ENCODE measurements at regions not wholly inside any gene's neighbourhood (a gene's known extent, or its start where the extent isn't known, plus 50 kb on each side); places are given as distances from the start of the nearest gene placed in this dataset.

GRCh38 chr21:32900814-32901213, 124.9 kb upstream of the OLIG2 start:
- H2AK5ac ChIP-seq (ENCODE audit: low read depth, low read length) = no peak overlapping the region
- dilution Hi-C loops (cut with HindIII; ENCODE audit: low sequenced_read_pairs, unreplicated experiment) = no loop called here
- no peak overlapping the region for H2AK9ac ChIP-seq (replicated peaks; ENCODE audit: low read depth, low read length, poor library complexity)
- H2BK15ac ChIP-seq (ENCODE audit: low read depth, low read length) = no peak overlapping the region
- ChIA-PET POLR2A (ENCODE audit: unreplicated experiment) (no interaction called here), CTCF (no interaction called here)
- H3K4me1 ChIP-seq (ENCODE audit: control insufficient read depth, insufficient read depth, low read length) = no peaks in the 10 kb centered on the region
- intact Hi-C loops (cut with micrococcal nuclease) = no loop called here
- no TSS peak for BruUV-seq (replicated peaks)
- no peak overlapping the region for H4K8ac ChIP-seq (ENCODE audit: low read depth in 2 of 2, low read length in 2 of 2)
- H3K4ac ChIP-seq (ENCODE audit: low read depth, low read length) = no peak overlapping the region
- H3K18ac ChIP-seq (ENCODE audit: low read depth, low read length) = no peak overlapping the region
- no peak overlapping the region for H3K4me3 ChIP-seq (ENCODE audit: insufficient read depth, low read depth, low read length)
- no peak overlapping the region for H4K5ac ChIP-seq (ENCODE audit: low read depth, low read length)
- no peaks in the 10 kb centered on the region; the same call in 1 of the 2 replicates for H3K27me3 ChIP-seq (ENCODE audit: control insufficient read depth, insufficient read depth, low read length)
- no peaks in the 10 kb centered on the region for H3K79me1 ChIP-seq (ENCODE audit: low read depth in 1 of 2, low read length in 2 of 2)
- no peak overlapping the region for H2AFZ ChIP-seq (replicated peaks; ENCODE audit: low read length, poor library complexity)
- no peak overlapping the region for H3K27ac ChIP-seq (ENCODE audit: insufficient read depth, low read length)
- no peaks in the 10 kb centered on the region for H3K9me3 ChIP-seq (ENCODE audit: control insufficient read depth, insufficient read depth, low read length)
- no peak overlapping the region for H3K9ac ChIP-seq (ENCODE audit: low read depth, low read length)
- H3K9me1 ChIP-seq (ENCODE audit: insufficient read depth, low read length) = no peaks in the 10 kb centered on the region
- no peak overlapping the region for H3K4me2 ChIP-seq (ENCODE audit: low read depth, low read length)
- H3K14ac ChIP-seq (replicated peaks; ENCODE audit: low read depth, low read length) = no peak overlapping the region
- H3K36me3 ChIP-seq (ENCODE audit: control insufficient read depth, insufficient read depth, low read length) = no peaks in the 10 kb centered on the region
- no peaks in the 10 kb centered on the region for H4K20me1 ChIP-seq (ENCODE audit: insufficient read depth, low read length)
- no peak overlapping the region for H4K91ac ChIP-seq (ENCODE audit: insufficient read depth, low read depth, low read length)
- TF ChIP-seq RCOR1 (IDR thresholded peaks at IDR 0.05; ENCODE audit: insufficient replicate concordance, low read length) (no peak), CTCF (conservative IDR thresholded peaks at IDR 0.05; ENCODE audit: low read depth, low read length) (no peak), MAZ (IDR thresholded peaks at IDR 0.05; ENCODE audit: borderline replicate concordance, low read depth, low read length) (no peak), MXI1 (IDR thresholded peaks at IDR 0.05; ENCODE audit: borderline replicate concordance, low read depth, low read length) (no peak), MAFK (IDR thresholded peaks at IDR 0.05; ENCODE audit: low read depth, low read length) (no peak), NFE2L2 (IDR thresholded peaks at IDR 0.05; ENCODE audit: low read depth, low read length) (no peak)
- WGBS, 2 experiments (ENCODE audit: extremely low coverage in 2 of 2, insufficient read length in 1 of 2) = no CpG with 5 or more reads among the region's 4 CpGs
- H2BK120ac ChIP-seq (ENCODE audit: low read depth, low read length) = no peak overlapping the region
- no peak overlapping the region for H2BK20ac ChIP-seq (ENCODE audit: low read depth, low read length)
- no peak overlapping the region for H3K23ac ChIP-seq (ENCODE audit: low read depth, low read length)
- no peak overlapping the region for H2BK5ac ChIP-seq (ENCODE audit: low read depth, low read length, poor library complexity, severe bottlenecking)
- DNase-seq (no peak), ATAC-seq (ENCODE audit: low read depth) (no peak)
- in situ Hi-C loops (cut with MboI; ENCODE audit: low sequenced_read_pairs) = no loop called here
- H3K56ac ChIP-seq (ENCODE audit: extremely low read depth, insufficient read depth, low read length) = no peak overlapping the region

Measured in IMR-90 (cell line).